ENCODE measurements at regions not wholly inside any gene's neighbourhood (a gene's known extent, or its start where the extent isn't known, plus 50 kb on each side); places are given as distances from the start of the nearest gene placed in this dataset.

- TF ChIP-seq CTCF (IDR thresholded peaks at IDR 0.05) (no peak), POLR2A (IDR thresholded peaks at IDR 0.05) (no peak)
Observed at GRCh38 chr7:25663877-25664276, 435.6 kb upstream of the NPVF start.
